SK-N-MC (cell line): ENCODE measurements at regions not wholly inside any gene's neighbourhood (a gene's known extent, or its start where the extent isn't known, plus 50 kb on each side); places are given as distances from the start of the nearest gene placed in this dataset.

Source experiments
- EZH2 ChIP-seq: fragments of 200-600 bp; sonication (generic); IDR thresholded peaks from one replicate; pipeline ENCODE4 v1.6.1; 2017; ENCODE audit warnings: antibody characterized with exemption
- POLR2AphosphoS5 ChIP-seq: IDR thresholded peaks from 2 replicates; pipeline ENCODE4 v1.6.1; 2012; ENCODE audit warnings: mild to moderate bottlenecking, low read depth, low read length, borderline replicate concordance

- TF ChIP-seq EZH2: no peak
- TF ChIP-seq POLR2AphosphoS5: no peak
These were observed 132.3 kb upstream of the NHSL1 start for GRCh38 chr6:138631566-138631965.
